Tibial nerve (tissue), 4 donors: ENCODE measurements at regions not wholly inside any gene's neighbourhood (a gene's known extent, or its start where the extent isn't known, plus 50 kb on each side); places are given as distances from the start of the nearest gene placed in this dataset.

Experiments used
- DNase-seq, 2 donors: peaks; one replicate each; pipeline ENCODE4 v3.0.0-alpha.2; 2019; ENCODE audit warnings: low spot score in 2 of 2
- H3K27ac ChIP-seq, 4 donors: fragments of 200-600 bp; sonication (generic) in 3 of 4; one replicate each; pipeline ENCODE4 v1.5.1; 2017 to 2019; ENCODE audit warnings: mild to moderate bottlenecking in 1 of 4
- H3K27me3 ChIP-seq, 2 donors: fragments of 200-600 bp; sonication (generic) in 1 of 2; one replicate each; pipeline versions ENCODE4 v1.5.1 to v1.6.0; 2017 to 2019
- H3K36me3 ChIP-seq, 3 donors: fragments of 200-600 bp; sonication (generic); one replicate each; pipeline ENCODE4 v1.5.1; 2018 to 2019
- H3K4me1 ChIP-seq, 4 donors: fragments of 200-600 bp; sonication (generic) in 3 of 4; one replicate each; pipeline ENCODE4 v1.5.1; 2017 to 2019
- H3K4me3 ChIP-seq, 4 donors: fragments of 200-600 bp; sonication (generic) in 3 of 4; one replicate each; pipeline ENCODE4 v1.5.1; 2017 to 2019; ENCODE audit warnings: mild to moderate bottlenecking in 1 of 4, moderate library complexity in 1 of 4
- H3K9me3 ChIP-seq, 4 donors: fragments of 200-600 bp; sonication (generic) in 3 of 4; one replicate each; pipeline ENCODE4 v1.5.1; 2017 to 2019
- EP300 ChIP-seq, 2 donors: sonication (generic); formaldehyde crosslinking; IDR thresholded peaks; one replicate each; pipeline ENCODE4 v1.6.1; 2017; ENCODE audit warnings: antibody characterized with exemption in 2 of 2, mild to moderate bottlenecking in 1 of 2
- POLR2A ChIP-seq, 2 donors: fragments of 450-650 bp; IDR thresholded peaks; one replicate each; pipeline ENCODE4 v1.6.1; 2017; ENCODE audit warnings: antibody characterized with exemption in 2 of 2, mild to moderate bottlenecking in 2 of 2, moderate library complexity in 2 of 2
- WGBS, 2 donors: methylation state at CpG; one replicate each; pipeline ENCODE4 v1.1.5; 2018; 5-methylcytosine and 5-hydroxymethylcytosine counted together
- TF ChIP-seq, protein P1 (sequence below), 5 experiments: fragments of 200-600 bp in 3 of 5; fragments of 450-650 bp in 2 of 5; sonication (generic) in 3 of 5; IDR thresholded peaks; one replicate each; pipeline ENCODE4 v1.5.1; 2016 to 2019; ENCODE audit warnings: antibody characterized with exemption in 5 of 5, mild to moderate bottlenecking in 3 of 5, moderate library complexity in 2 of 5

DNA sequence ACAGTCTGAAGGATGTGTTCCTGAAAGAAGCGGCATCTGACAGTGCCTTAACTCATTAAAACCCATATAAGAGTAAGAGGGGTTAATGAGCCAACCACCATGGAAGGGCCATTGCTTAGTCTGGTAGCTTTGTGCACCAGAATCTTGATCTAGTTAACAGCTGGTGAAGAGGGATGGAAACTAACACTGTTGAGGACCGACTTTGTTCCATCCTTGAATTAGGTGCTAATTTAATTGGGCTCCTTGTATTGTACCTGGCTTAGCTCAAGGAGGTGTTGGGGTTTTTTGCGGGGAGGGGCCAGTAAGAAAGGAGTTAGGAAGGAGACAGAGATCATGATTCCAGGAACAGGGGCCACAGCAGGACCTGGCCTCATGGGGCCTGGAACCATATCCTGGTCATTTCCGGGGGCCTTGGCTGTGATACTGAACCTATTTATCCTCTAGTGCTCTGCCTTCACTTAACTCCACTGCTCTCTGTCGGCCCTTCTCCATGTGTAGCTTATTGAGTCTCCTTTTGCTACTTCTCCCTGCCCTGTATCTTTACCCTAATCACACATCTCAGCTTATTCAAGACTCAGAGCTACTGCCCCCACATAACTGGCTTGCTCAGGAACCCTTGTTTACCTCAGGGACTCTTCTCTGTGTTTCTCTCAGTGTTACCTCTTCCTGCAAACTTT, 93.0 kb downstream of the RPL22L1 start:
- 89 to 90% methylated on average over 5 of the region's 5 CpGs for WGBS, 2 donors
- no peak for DNase-seq
- TF ChIP-seq POLR2A (IDR thresholded peaks at IDR 0.05), result no peak
- TF ChIP-seq, protein P1, sequence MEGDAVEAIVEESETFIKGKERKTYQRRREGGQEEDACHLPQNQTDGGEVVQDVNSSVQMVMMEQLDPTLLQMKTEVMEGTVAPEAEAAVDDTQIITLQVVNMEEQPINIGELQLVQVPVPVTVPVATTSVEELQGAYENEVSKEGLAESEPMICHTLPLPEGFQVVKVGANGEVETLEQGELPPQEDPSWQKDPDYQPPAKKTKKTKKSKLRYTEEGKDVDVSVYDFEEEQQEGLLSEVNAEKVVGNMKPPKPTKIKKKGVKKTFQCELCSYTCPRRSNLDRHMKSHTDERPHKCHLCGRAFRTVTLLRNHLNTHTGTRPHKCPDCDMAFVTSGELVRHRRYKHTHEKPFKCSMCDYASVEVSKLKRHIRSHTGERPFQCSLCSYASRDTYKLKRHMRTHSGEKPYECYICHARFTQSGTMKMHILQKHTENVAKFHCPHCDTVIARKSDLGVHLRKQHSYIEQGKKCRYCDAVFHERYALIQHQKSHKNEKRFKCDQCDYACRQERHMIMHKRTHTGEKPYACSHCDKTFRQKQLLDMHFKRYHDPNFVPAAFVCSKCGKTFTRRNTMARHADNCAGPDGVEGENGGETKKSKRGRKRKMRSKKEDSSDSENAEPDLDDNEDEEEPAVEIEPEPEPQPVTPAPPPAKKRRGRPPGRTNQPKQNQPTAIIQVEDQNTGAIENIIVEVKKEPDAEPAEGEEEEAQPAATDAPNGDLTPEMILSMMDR (IDR thresholded peaks at IDR 0.05), result no peak
- TF ChIP-seq EP300 (IDR thresholded peaks at IDR 0.05), result no peak
- Histone ChIP-seq H3K4me3 (no peak overlapping the region), H3K27ac (no peak overlapping the region), H3K4me1 (no peaks in the 10 kb centered on the region), H3K36me3 (no peaks in the 10 kb centered on the region), H3K27me3 (no peaks in the 10 kb centered on the region), H3K9me3 (no peaks in the 10 kb centered on the region)

- TF ChIP-seq EP300 (IDR thresholded peaks at IDR 0.05) (no peak), POLR2A (IDR thresholded peaks at IDR 0.05) (no peak)
- TF ChIP-seq, protein P1 (IDR thresholded peaks at IDR 0.05), result no peak
- Histone ChIP-seq H3K4me3 (no peak overlapping the region), H3K9me3 (no peaks in the 10 kb centered on the region), H3K27me3 (no peaks in the 10 kb centered on the region), H3K4me1 (peaks cover 0 to 2% (median 0%) of the 10 kb centered on the region in 4 donors), H3K36me3 (no peaks in the 10 kb centered on the region), H3K27ac (no peak overlapping the region)
- WGBS, 2 donors, result 82 to 91% methylated on average over 4 of the region's 4 CpGs
- DNase-seq, result no peak
These were observed 96.1 kb downstream of the RPL22L1 start for GRCh38 chr3:170773682-170774425.

DNA sequence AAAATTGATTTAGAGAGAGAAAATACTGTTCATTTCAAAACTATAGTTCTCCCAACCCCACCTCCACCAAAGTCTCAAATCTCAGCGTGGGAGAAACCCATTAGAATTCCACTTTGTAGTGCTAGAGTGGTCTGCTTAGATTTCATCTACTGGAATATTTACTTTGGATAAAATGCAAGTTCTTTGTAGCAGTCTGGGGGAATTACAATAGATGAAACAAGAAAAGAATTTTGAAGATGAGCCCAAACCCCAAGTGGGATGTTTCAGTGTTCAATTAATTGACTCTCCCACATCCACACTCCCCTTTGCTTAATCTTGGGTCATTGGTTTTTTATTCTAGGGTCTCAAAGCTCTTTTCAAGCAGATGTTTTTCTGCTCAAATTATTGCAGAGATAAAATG, 97.8 kb downstream of the RPL22L1 start:
- H3K4me3 ChIP-seq, result no peak overlapping the region
- no peak for TF ChIP-seq EP300 (IDR thresholded peaks at IDR 0.05)
- TF ChIP-seq, protein P1 (IDR thresholded peaks at IDR 0.05), result no peak
- H3K36me3 ChIP-seq, result no peaks in the 10 kb centered on the region
- H3K27me3 ChIP-seq, result no peaks in the 10 kb centered on the region
- no peak for DNase-seq
- WGBS, 2 donors, result 49 to 59% methylated on average over 1 of the region's 1 CpG
- H3K9me3 ChIP-seq, result no peaks in the 10 kb centered on the region
- peaks cover 0 to 16% (median 4%) of the 10 kb centered on the region in 4 donors for H3K4me1 ChIP-seq
- H3K27ac ChIP-seq, result no peak overlapping the region

- DNase-seq, result peak; percentile 18 to 33
- Histone ChIP-seq H3K4me1 (peaks cover 0 to 22% (median 4%) of the 10 kb centered on the region in 4 donors), H3K36me3 (no peaks in the 10 kb centered on the region), H3K27me3 (no peaks in the 10 kb centered on the region), H3K27ac (peak overlapping the region in 3 of 4 donors; percentile 40 to 74 (median 58)), H3K9me3 (no peaks in the 10 kb centered on the region), H3K4me3 (no peak overlapping the region)
- TF ChIP-seq EP300 (IDR thresholded peaks at IDR 0.05) (no peak), POLR2A (IDR thresholded peaks at IDR 0.05) (no peak)
- TF ChIP-seq, protein P1 (IDR thresholded peaks at IDR 0.05), result no peak
- 49 to 55% methylated on average over 2 of the region's 2 CpGs for WGBS, 2 donors
These were observed 101.6 kb downstream of the RPL22L1 start for GRCh38 chr3:170768334-170768801.

GRCh38 chr3:170767576-170767941, 102.4 kb downstream of the RPL22L1 start:
- WGBS, 2 donors, result 44 to 45% methylated on average over 1 of the region's 1 CpG
- H3K9me3 ChIP-seq, result no peaks in the 10 kb centered on the region
- DNase-seq, result no peak
- no peak overlapping the region for H3K4me3 ChIP-seq
- no peaks in the 10 kb centered on the region for H3K36me3 ChIP-seq
- H3K4me1 ChIP-seq, result peaks cover 0 to 22% (median 4%) of the 10 kb centered on the region in 4 donors
- TF ChIP-seq EP300 (IDR thresholded peaks at IDR 0.05) (no peak), POLR2A (IDR thresholded peaks at IDR 0.05) (no peak)
- TF ChIP-seq, protein P1 (IDR thresholded peaks at IDR 0.05), result no peak
- H3K27me3 ChIP-seq, result no peaks in the 10 kb centered on the region
- H3K27ac ChIP-seq, result peak overlapping the region in 2 of 4 donors; percentile 54 to 58
